Midbrain (tissue), 1 donor: ENCODE measurements at regions not wholly inside any gene's neighbourhood (a gene's known extent, or its start where the extent isn't known, plus 50 kb on each side); places are given as distances from the start of the nearest gene placed in this dataset.

Experiments
- DNase-seq: peaks from one replicate; lab custom pipeline; 2025; lab: John Stamatoyannopoulos, UW

GRCh38 chr18:78927616-78928015 is 52.0 kb upstream of the SALL3 start:
- no peak for DNase-seq

- no peak for DNase-seq
Observed at GRCh38 chr18:78928076-78928475, 51.5 kb upstream of the SALL3 start.

GRCh38 chr18:78929516-78929915 is 50.1 kb upstream of the SALL3 start:
- no peak for DNase-seq
